ENCODE measurements at regions not wholly inside any gene's neighbourhood (a gene's known extent, or its start where the extent isn't known, plus 50 kb on each side); places are given as distances from the start of the nearest gene placed in this dataset.

DNA sequence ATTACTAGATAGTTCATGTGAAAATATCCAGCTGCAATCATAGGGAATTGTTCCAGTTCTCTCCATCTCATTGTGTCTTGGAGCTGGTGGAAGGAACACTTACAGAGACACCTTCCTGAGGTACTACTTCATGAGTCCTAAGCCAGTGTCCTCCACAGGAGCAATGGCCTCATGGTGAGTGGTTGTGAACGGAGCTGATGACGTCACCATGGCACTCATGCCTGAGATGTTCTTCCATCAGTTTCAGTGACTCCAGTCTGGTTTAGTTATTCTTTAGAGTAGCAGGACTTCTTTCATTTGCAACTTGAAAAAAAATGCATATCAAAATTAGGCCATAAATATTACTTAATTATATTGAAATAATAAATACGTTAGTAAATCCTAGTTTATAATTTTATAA, 418.6 kb downstream of the ZNF521 start:
- TF ChIP-seq, protein P1, sequence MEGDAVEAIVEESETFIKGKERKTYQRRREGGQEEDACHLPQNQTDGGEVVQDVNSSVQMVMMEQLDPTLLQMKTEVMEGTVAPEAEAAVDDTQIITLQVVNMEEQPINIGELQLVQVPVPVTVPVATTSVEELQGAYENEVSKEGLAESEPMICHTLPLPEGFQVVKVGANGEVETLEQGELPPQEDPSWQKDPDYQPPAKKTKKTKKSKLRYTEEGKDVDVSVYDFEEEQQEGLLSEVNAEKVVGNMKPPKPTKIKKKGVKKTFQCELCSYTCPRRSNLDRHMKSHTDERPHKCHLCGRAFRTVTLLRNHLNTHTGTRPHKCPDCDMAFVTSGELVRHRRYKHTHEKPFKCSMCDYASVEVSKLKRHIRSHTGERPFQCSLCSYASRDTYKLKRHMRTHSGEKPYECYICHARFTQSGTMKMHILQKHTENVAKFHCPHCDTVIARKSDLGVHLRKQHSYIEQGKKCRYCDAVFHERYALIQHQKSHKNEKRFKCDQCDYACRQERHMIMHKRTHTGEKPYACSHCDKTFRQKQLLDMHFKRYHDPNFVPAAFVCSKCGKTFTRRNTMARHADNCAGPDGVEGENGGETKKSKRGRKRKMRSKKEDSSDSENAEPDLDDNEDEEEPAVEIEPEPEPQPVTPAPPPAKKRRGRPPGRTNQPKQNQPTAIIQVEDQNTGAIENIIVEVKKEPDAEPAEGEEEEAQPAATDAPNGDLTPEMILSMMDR (IDR thresholded peaks at IDR 0.05; ENCODE audit: insufficient read depth, low read length, poor library complexity, severe bottlenecking), result no peak
- TF ChIP-seq EZH2phosphoT487 (conservative IDR thresholded peaks at IDR 0.05; ENCODE audit: low read length), result no peak
- no peak overlapping the region for H3K4me3 ChIP-seq (ENCODE audit: insufficient read depth, low read length, poor library complexity, severe bottlenecking)
- no peaks in the 10 kb centered on the region for H3K36me3 ChIP-seq (ENCODE audit: low read length)
- H3K9me3 ChIP-seq (ENCODE audit: insufficient read depth, low read length), result no peaks in the 10 kb centered on the region
- H2AFZ ChIP-seq (ENCODE audit: low read depth, low read length, severe bottlenecking), result no peak overlapping the region
- no peaks in the 10 kb centered on the region for H3K79me2 ChIP-seq (ENCODE audit: insufficient read depth, low read length)
- no peak overlapping the region for H3K4me2 ChIP-seq (ENCODE audit: low read depth, low read length, poor library complexity, severe bottlenecking)
- no peaks in the 10 kb centered on the region for H3F3A ChIP-seq (ENCODE audit: insufficient read depth)
- no peaks in the 10 kb centered on the region for H4K20me1 ChIP-seq (ENCODE audit: low read depth, low read length)
- H3K27me3 ChIP-seq (ENCODE audit: low read length), result no peaks in the 10 kb centered on the region
- H3K9ac ChIP-seq (ENCODE audit: low read length), result no peak overlapping the region
- H3K9me2 ChIP-seq (replicated peaks; ENCODE audit: insufficient read depth, low read length), result no peaks in the 10 kb centered on the region
- H3K27ac ChIP-seq (ENCODE audit: low read depth, low read length), result no peak overlapping the region

DNA sequence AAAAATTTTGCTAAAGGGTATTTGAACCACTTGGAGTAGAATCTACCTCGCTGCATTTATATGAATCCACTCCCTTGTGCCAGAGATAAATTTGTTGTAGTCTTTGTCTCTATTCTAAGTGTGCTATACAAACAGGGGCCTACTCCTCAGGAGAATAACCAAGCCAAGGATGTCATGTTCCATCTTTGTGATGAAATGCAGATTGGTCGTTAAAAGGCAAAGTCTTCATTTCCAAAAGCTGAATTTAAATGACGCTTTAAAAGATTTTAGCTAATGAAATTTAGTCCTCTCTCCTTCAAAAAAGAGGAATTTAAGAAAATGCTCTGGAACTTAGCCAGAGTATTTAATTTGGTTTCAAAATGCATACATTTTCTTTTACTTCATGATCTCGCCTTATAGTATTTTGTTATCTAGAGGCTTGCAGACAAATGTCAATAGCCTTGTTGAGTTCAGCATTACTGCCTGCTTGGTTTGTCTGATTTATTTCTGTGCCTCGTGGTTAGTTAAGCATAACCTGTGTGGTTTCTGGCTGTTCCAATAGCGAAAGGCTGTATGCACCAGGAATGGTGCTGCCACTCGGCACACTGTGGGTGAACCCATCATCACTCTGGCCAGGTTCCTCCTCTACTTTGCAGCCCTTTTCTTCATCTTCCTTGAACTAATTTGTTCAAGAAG, 417.6 kb downstream of the ZNF521 start:
- Histone ChIP-seq H3K79me2 (ENCODE audit: insufficient read depth, low read length) (no peaks in the 10 kb centered on the region), H3K4me3 (ENCODE audit: insufficient read depth, low read length, poor library complexity, severe bottlenecking) (no peak overlapping the region), H3K27me3 (ENCODE audit: low read length) (no peaks in the 10 kb centered on the region), H3K9me2 (replicated peaks; ENCODE audit: insufficient read depth, low read length) (no peaks in the 10 kb centered on the region), H3K4me2 (ENCODE audit: low read depth, low read length, poor library complexity, severe bottlenecking) (no peak overlapping the region), H3K9ac (ENCODE audit: low read length) (no peak overlapping the region), H4K20me1 (ENCODE audit: low read depth, low read length) (no peaks in the 10 kb centered on the region), H3F3A (ENCODE audit: insufficient read depth) (no peaks in the 10 kb centered on the region), H3K9me3 (ENCODE audit: insufficient read depth, low read length) (no peaks in the 10 kb centered on the region), H2AFZ (ENCODE audit: low read depth, low read length, severe bottlenecking) (no peak overlapping the region), H3K27ac (ENCODE audit: low read depth, low read length) (no peak overlapping the region), H3K36me3 (ENCODE audit: low read length) (no peaks in the 10 kb centered on the region)
- TF ChIP-seq, protein P1 (IDR thresholded peaks at IDR 0.05; ENCODE audit: insufficient read depth, low read length, poor library complexity, severe bottlenecking), result no peak
- no peak for TF ChIP-seq EZH2phosphoT487 (conservative IDR thresholded peaks at IDR 0.05; ENCODE audit: low read length)

GRCh38 chr18:24935008-24935407, 417.0 kb downstream of the ZNF521 start:
- H3K9me3 ChIP-seq (ENCODE audit: insufficient read depth, low read length), result no peaks in the 10 kb centered on the region
- no peaks in the 10 kb centered on the region for H4K20me1 ChIP-seq (ENCODE audit: low read depth, low read length)
- H3K9me2 ChIP-seq (replicated peaks; ENCODE audit: insufficient read depth, low read length), result no peaks in the 10 kb centered on the region
- no peaks in the 10 kb centered on the region for H3K36me3 ChIP-seq (ENCODE audit: low read length)
- no peak overlapping the region for H3K4me3 ChIP-seq (ENCODE audit: insufficient read depth, low read length, poor library complexity, severe bottlenecking)
- no peak overlapping the region for H3K27ac ChIP-seq (ENCODE audit: low read depth, low read length)
- H3K9ac ChIP-seq (ENCODE audit: low read length), result no peak overlapping the region
- H3K27me3 ChIP-seq (ENCODE audit: low read length), result no peaks in the 10 kb centered on the region
- TF ChIP-seq EZH2phosphoT487 (conservative IDR thresholded peaks at IDR 0.05; ENCODE audit: low read length), result no peak
- TF ChIP-seq, protein P1 (IDR thresholded peaks at IDR 0.05; ENCODE audit: insufficient read depth, low read length, poor library complexity, severe bottlenecking), result no peak
- no peaks in the 10 kb centered on the region for H3F3A ChIP-seq (ENCODE audit: insufficient read depth)
- no peaks in the 10 kb centered on the region for H3K79me2 ChIP-seq (ENCODE audit: insufficient read depth, low read length)
- H3K4me2 ChIP-seq (ENCODE audit: low read depth, low read length, poor library complexity, severe bottlenecking), result no peak overlapping the region
- H2AFZ ChIP-seq (ENCODE audit: low read depth, low read length, severe bottlenecking), result no peak overlapping the region
